NCI-H82 (cell line): ENCODE measurements at regions not wholly inside any gene's neighbourhood (a gene's known extent, or its start where the extent isn't known, plus 50 kb on each side); places are given as distances from the start of the nearest gene placed in this dataset.

Experiments used
- DNase-seq: peaks from one replicate; lab custom pipeline; 2025; lab: John Stamatoyannopoulos, UW

- no peak for DNase-seq
These were observed 169.3 kb upstream of the NFE2L3 start for GRCh38 chr7:25982684-25983083.

- no peak for DNase-seq
These were observed 166.8 kb upstream of the NFE2L3 start for GRCh38 chr7:25985196-25985595.

- DNase-seq: no peak
These were observed 163.4 kb upstream of the NFE2L3 start for GRCh38 chr7:25988640-25989039.

- no peak for DNase-seq
These were observed 162.8 kb upstream of the NFE2L3 start for GRCh38 chr7:25989140-25989705.

GRCh38 chr7:25994433-25994994 lies 157.5 kb upstream of the NFE2L3 start:
- no peak for DNase-seq

GRCh38 chr7:25995216-25995615 lies 156.8 kb upstream of the NFE2L3 start:
- no peak for DNase-seq

GRCh38 chr7:25996006-25996408 lies 156.0 kb upstream of the NFE2L3 start:
- peak; percentile 44 for DNase-seq

GRCh38 chr7:25998499-25998898 lies 153.5 kb upstream of the NFE2L3 start:
- DNase-seq: no peak

- DNase-seq: no peak
These were observed 151.2 kb upstream of the NFE2L3 start for GRCh38 chr7:26000841-26001240.

GRCh38 chr7:26001662-26002244 lies 150.2 kb upstream of the NFE2L3 start:
- no peak for DNase-seq

GRCh38 chr7:26005683-26006410 lies 146.2 kb upstream of the NFE2L3 start:
- peak; percentile 31 for DNase-seq

- no peak for DNase-seq
These were observed 145.6 kb upstream of the NFE2L3 start for GRCh38 chr7:26006426-26006825.

GRCh38 chr7:26007510-26007909 lies 144.5 kb upstream of the NFE2L3 start:
- peak; percentile 71 for DNase-seq

GRCh38 chr7:26008428-26008827 lies 143.6 kb upstream of the NFE2L3 start:
- DNase-seq: peak; percentile 75

GRCh38 chr7:26011039-26011696 lies 140.8 kb upstream of the NFE2L3 start:
- no peak for DNase-seq

- no peak for DNase-seq
These were observed 138.4 kb upstream of the NFE2L3 start for GRCh38 chr7:26013551-26014083.

- DNase-seq: no peak
These were observed 129.0 kb upstream of the NFE2L3 start for GRCh38 chr7:26022982-26023381.

- no peak for DNase-seq
These were observed 122.1 kb upstream of the NFE2L3 start for GRCh38 chr7:26029911-26030310.

GRCh38 chr7:26034391-26034790 lies 117.6 kb upstream of the NFE2L3 start:
- no peak for DNase-seq

GRCh38 chr7:26035552-26035951 lies 116.4 kb upstream of the NFE2L3 start:
- no peak for DNase-seq

GRCh38 chr7:26036092-26036491 lies 115.9 kb upstream of the NFE2L3 start:
- DNase-seq: no peak

GRCh38 chr7:26038201-26038990 lies 113.6 kb upstream of the NFE2L3 start:
- peak; percentile 62 for DNase-seq
